ENCODE measurements at regions not wholly inside any gene's neighbourhood (a gene's known extent, or its start where the extent isn't known, plus 50 kb on each side); places are given as distances from the start of the nearest gene placed in this dataset.

- TF ChIP-seq, protein P1, sequence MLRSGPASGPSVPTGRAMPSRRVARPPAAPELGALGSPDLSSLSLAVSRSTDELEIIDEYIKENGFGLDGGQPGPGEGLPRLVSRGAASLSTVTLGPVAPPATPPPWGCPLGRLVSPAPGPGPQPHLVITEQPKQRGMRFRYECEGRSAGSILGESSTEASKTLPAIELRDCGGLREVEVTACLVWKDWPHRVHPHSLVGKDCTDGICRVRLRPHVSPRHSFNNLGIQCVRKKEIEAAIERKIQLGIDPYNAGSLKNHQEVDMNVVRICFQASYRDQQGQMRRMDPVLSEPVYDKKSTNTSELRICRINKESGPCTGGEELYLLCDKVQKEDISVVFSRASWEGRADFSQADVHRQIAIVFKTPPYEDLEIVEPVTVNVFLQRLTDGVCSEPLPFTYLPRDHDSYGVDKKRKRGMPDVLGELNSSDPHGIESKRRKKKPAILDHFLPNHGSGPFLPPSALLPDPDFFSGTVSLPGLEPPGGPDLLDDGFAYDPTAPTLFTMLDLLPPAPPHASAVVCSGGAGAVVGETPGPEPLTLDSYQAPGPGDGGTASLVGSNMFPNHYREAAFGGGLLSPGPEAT (IDR thresholded peaks at IDR 0.05; ENCODE audit: low read depth): no peak
- TF ChIP-seq HDAC2 (IDR thresholded peaks at IDR 0.05) (no peak), ZNF207 (IDR thresholded peaks at IDR 0.05; ENCODE audit: borderline replicate concordance) (no peak), STAT3 (IDR thresholded peaks at IDR 0.05; ENCODE audit: low read depth, low read length) (no peak), GABPA (IDR thresholded peaks at IDR 0.05; ENCODE audit: low read depth) (no peak)
Observed at GRCh38 chr14:95408731-95409476, 89.2 kb upstream of the CLMN start (continued).

DNA sequence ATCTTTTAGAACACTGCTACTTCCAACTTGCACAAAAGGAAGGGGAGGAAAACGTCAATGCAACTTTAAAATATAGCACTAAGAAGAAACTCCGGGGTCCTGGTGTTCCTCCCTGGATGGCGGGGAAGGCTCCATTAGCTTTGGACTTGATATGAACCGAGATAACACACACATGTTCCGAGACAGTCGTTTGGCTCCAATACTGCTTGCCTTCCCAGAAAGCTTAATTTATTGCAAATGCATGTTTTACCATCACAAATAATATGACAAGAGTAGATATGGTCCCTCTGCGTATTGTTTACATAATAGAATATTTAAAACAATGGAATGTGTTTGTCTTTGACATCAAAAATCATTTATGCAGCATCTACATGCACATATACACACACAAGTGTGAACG lies 87.6 kb upstream of the CLMN start:
- no peak overlapping the region for H3K27ac ChIP-seq (ENCODE audit: control insufficient read depth, insufficient read depth)
- H3K9ac ChIP-seq (ENCODE audit: control insufficient read depth, insufficient read depth, low read length): no peak overlapping the region
- H4K20me1 ChIP-seq (ENCODE audit: control insufficient read depth, insufficient read depth): no peaks in the 10 kb centered on the region
- WGBS (ENCODE audit: insufficient coverage, insufficient replicate concordance, low lambda C conversion rate, missing lambda C conversion rate): 94% methylated on average over 8 of the region's 8 CpGs
- H3K4me2 ChIP-seq (ENCODE audit: control insufficient read depth, insufficient read depth): no peak overlapping the region
- POLR2A ChIA-PET: no interaction called here
- RAD21 ChIA-PET (ENCODE audit: unreplicated experiment): no interaction called here
- H3K36me3 ChIP-seq (ENCODE audit: control insufficient read depth in 2 of 2, insufficient read depth in 2 of 2, low read length in 1 of 2): no peaks in the 10 kb centered on the region; a peak in 1 of 4 replicates
- CTCF ChIA-PET: no interaction called here
- SMC1A ChIA-PET (ENCODE audit: uncharacterized antibody, unreplicated experiment): no interaction called here
- no TSS peak for BruUV-seq (replicated peaks)
- DNase-seq (ENCODE audit: low read depth, low spot score) (no peak), FAIRE-seq (no peak), ATAC-seq (no peak)
- H3K27me3 ChIP-seq (replicated peaks in 1 of 2; ENCODE audit: control insufficient read depth in 2 of 2, insufficient read depth in 2 of 2, low read length in 1 of 2): no peaks in the 10 kb centered on the region
- no peaks in the 10 kb centered on the region for H3K4me1 ChIP-seq (ENCODE audit: control insufficient read depth, insufficient read depth, low read length)
- in situ Hi-C loops (cut with MboI) (no loop called here), intact Hi-C loops (cut with micrococcal nuclease; ENCODE audit: unreplicated experiment) (no loop called here)
- H3K79me2 ChIP-seq (ENCODE audit: control insufficient read depth, insufficient read depth, low read length): no peaks in the 10 kb centered on the region
- H2AFZ ChIP-seq (ENCODE audit: control insufficient read depth, low read depth, low read length): no peak overlapping the region
- H3K9me3 ChIP-seq (replicated peaks; ENCODE audit: control insufficient read depth, insufficient read depth, low read length): no peaks in the 10 kb centered on the region
- no peak overlapping the region for H3K4me3 ChIP-seq
- TF ChIP-seq BCLAF1 (IDR thresholded peaks at IDR 0.05) (no peak), YBX1 (IDR thresholded peaks at IDR 0.05) (no peak), HDAC2 (IDR thresholded peaks at IDR 0.05) (no peak), ZBTB11 (CRISPR knock-in tag; IDR thresholded peaks at IDR 0.05) (no peak), ATF2 (IDR thresholded peaks at IDR 0.05; ENCODE audit: low read length) (no peak), SREBF2 (IDR thresholded peaks at IDR 0.05; ENCODE audit: low read length) (no peak), SUZ12 (IDR thresholded peaks at IDR 0.05; ENCODE audit: unreplicated experiment) (no peak), SP1 (IDR thresholded peaks at IDR 0.05; ENCODE audit: low read depth, low read length) (no peak)

All from GM12878 (cell line).